Keratinocyte (primary cell): ENCODE measurements at regions not wholly inside any gene's neighbourhood (a gene's known extent, or its start where the extent isn't known, plus 50 kb on each side); places are given as distances from the start of the nearest gene placed in this dataset.

Source experiments
- DNase-seq: peaks from one replicate; pipeline ENCODE4 v3.0.0-alpha.2; 2011; ENCODE audit warnings: low read depth, missing footprints, low spot score
- FAIRE-seq: peaks from 2 replicates; lab custom pipeline; 2011; peaks lifted over from hg19 to GRCh38; lab: Jason Lieb, UNC
- H2AFZ ChIP-seq: 2 replicates; pipeline ENCODE4 v1.6.0; 2012; ENCODE audit warnings: low read length, control low read depth, inconsistent platforms; ENCODE audit not compliant: control insufficient read depth
- H3K27ac ChIP-seq: 2 replicates; pipeline ENCODE4 v1.5.1; 2011; ENCODE audit warnings: low read length; ENCODE audit not compliant: control insufficient read depth, insufficient read depth
- H3K27me3 ChIP-seq: 3 replicates; pipeline ENCODE4 v1.6.0; 2011; ENCODE audit warnings: low read length; ENCODE audit not compliant: control insufficient read depth, insufficient read depth; ENCODE audit errors: extremely low read depth
- H3K36me3 ChIP-seq, 2 experiments: 2 replicates in 1 of 2; 3 replicates in 1 of 2; pipeline ENCODE4 v1.5.1; 2011; ENCODE audit warnings: low read length in 2 of 2, mild to moderate bottlenecking in 1 of 2; ENCODE audit not compliant: control insufficient read depth in 2 of 2, insufficient read depth in 2 of 2; ENCODE audit errors: extremely low read depth in 1 of 2
- H3K4me1 ChIP-seq: 3 replicates; pipeline ENCODE4 v1.5.1; 2011; ENCODE audit warnings: low read length; ENCODE audit not compliant: control insufficient read depth, insufficient read depth; ENCODE audit errors: extremely low read depth
- H3K4me2 ChIP-seq: 3 replicates; pipeline ENCODE4 v1.6.0; 2011; ENCODE audit warnings: low read depth, low read length; ENCODE audit not compliant: control insufficient read depth, insufficient read depth; ENCODE audit errors: extremely low read depth
- H3K4me3 ChIP-seq, 3 experiments: fragments of 200-600 bp in 1 of 3; sonication (generic) in 1 of 3; 2 replicates in 2 of 3; 3 replicates in 1 of 3; pipeline ENCODE4 v1.5.1; 2011 to 2016; ENCODE audit warnings: low read length in 3 of 3, mild to moderate bottlenecking in 3 of 3, control low read depth in 2 of 3, inconsistent platforms in 1 of 3, low read depth in 1 of 3, mixed read lengths in 1 of 3, mixed run types in 1 of 3, moderate library complexity in 1 of 3; ENCODE audit not compliant: control insufficient read depth in 2 of 3, insufficient read depth in 2 of 3; ENCODE audit errors: extremely low read depth in 1 of 3
- H3K79me2 ChIP-seq: 2 replicates; pipeline ENCODE4 v1.6.0; 2012; ENCODE audit warnings: low read length; ENCODE audit not compliant: control insufficient read depth, insufficient read depth
- H3K9ac ChIP-seq: 3 replicates; pipeline ENCODE4 v1.6.0; 2011; ENCODE audit warnings: low read length; ENCODE audit not compliant: control insufficient read depth, insufficient read depth; ENCODE audit errors: extremely low read depth
- H3K9me1 ChIP-seq: 3 replicates; pipeline ENCODE4 v1.6.0; 2011; ENCODE audit warnings: low read length; ENCODE audit not compliant: control insufficient read depth, insufficient read depth; ENCODE audit errors: extremely low read depth
- H3K9me3 ChIP-seq: 2 replicates; pipeline ENCODE4 v1.5.1; 2012; ENCODE audit warnings: low read depth, low read length; ENCODE audit not compliant: control insufficient read depth
- H4K20me1 ChIP-seq: 3 replicates; pipeline ENCODE4 v1.6.0; 2011; ENCODE audit warnings: low read length; ENCODE audit not compliant: control insufficient read depth, insufficient read depth; ENCODE audit errors: extremely low read depth
- CTCF ChIP-seq, 3 experiments: IDR thresholded peaks in 1 of 3; conservative IDR thresholded peaks in 1 of 3; optimal IDR thresholded peaks in 1 of 3; 2 replicates in 2 of 3; 3 replicates in 1 of 3; pipeline versions ENCODE3 to v1.5.1; 2011; ENCODE audit warnings: low read length in 3 of 3, mild to moderate bottlenecking in 3 of 3, moderate library complexity in 2 of 3, control low read depth in 1 of 3, inconsistent platforms in 1 of 3; ENCODE audit not compliant: insufficient read depth in 2 of 3; ENCODE audit errors: extremely low read depth in 1 of 3
- EZH2 ChIP-seq: IDR thresholded peaks from one replicate; pipeline ENCODE4 v1.6.1; 2012; ENCODE audit warnings: inconsistent platforms, mild to moderate bottlenecking, low read length, moderate library complexity
- dilution Hi-C: fragments of 300-500 bp; cut with MboI; formaldehyde crosslinking; loops from one replicate; pipeline ENCODE4 v1.7.0; 2020; ENCODE audit warnings: low sequenced_read_pairs; ENCODE audit not compliant: extremely low pct_ligation_motif_present

- Histone ChIP-seq H3K4me1 (peaks cover 2% of the 10 kb centered on the region), H3K9me1 (no peaks in the 10 kb centered on the region), H3K27me3 (no peaks in the 10 kb centered on the region), H3K4me2 (no peak overlapping the region), H3K9me3 (no peaks in the 10 kb centered on the region), H3K27ac (no peak overlapping the region), H3K79me2 (no peaks in the 10 kb centered on the region), H2AFZ (no peak overlapping the region), H3K36me3 (no peaks in the 10 kb centered on the region), H4K20me1 (no peaks in the 10 kb centered on the region), H3K9ac (no peak overlapping the region), H3K4me3 (no peak overlapping the region)
- dilution Hi-C loops: no loop called here
- FAIRE-seq (no peak), DNase-seq (no peak)
- TF ChIP-seq EZH2 (no peak), CTCF (optimal IDR thresholded peaks at IDR 0.05 in 1 of 3, IDR thresholded peaks at IDR 0.05 in 1 of 3, conservative IDR thresholded peaks at IDR 0.05 in 1 of 3; ENCODE audit: extremely low read depth in 1 of 3, insufficient read depth in 2 of 3, low read length in 3 of 3) (no peak)
These were observed 322.3 kb downstream of the CDH2 start for GRCh38 chr18:27854631-27855030.

- H3K79me2 ChIP-seq: no peaks in the 10 kb centered on the region
- no peaks in the 10 kb centered on the region for H3K36me3 ChIP-seq
- TF ChIP-seq CTCF (optimal IDR thresholded peaks at IDR 0.05 in 1 of 3, IDR thresholded peaks at IDR 0.05 in 1 of 3, conservative IDR thresholded peaks at IDR 0.05 in 1 of 3; ENCODE audit: extremely low read depth in 1 of 3, insufficient read depth in 2 of 3, low read length in 3 of 3) (no peak), EZH2 (no peak)
- H3K27me3 ChIP-seq: no peaks in the 10 kb centered on the region
- no peak overlapping the region for H3K4me3 ChIP-seq
- H2AFZ ChIP-seq: no peak overlapping the region
- DNase-seq (no peak), FAIRE-seq (no peak)
- H3K9ac ChIP-seq: no peak overlapping the region
- H3K4me1 ChIP-seq: peaks cover 13% of the 10 kb centered on the region
- no peaks in the 10 kb centered on the region for H3K9me3 ChIP-seq
- H3K4me2 ChIP-seq: no peak overlapping the region
- no peak overlapping the region for H3K27ac ChIP-seq
- dilution Hi-C loops: no loop called here
- no peaks in the 10 kb centered on the region for H4K20me1 ChIP-seq
- H3K9me1 ChIP-seq: no peaks in the 10 kb centered on the region
These were observed 328.6 kb downstream of the CDH2 start for GRCh38 chr18:27848336-27848735.
